DOHH2 (cell line): ENCODE measurements at regions not wholly inside any gene's neighbourhood (a gene's known extent, or its start where the extent isn't known, plus 50 kb on each side); places are given as distances from the start of the nearest gene placed in this dataset.

ENCODE experiments used
- H3F3A ChIP-seq: fragments of 200-600 bp; sonication (generic), shearing (Covaris generic); 2 replicates; pipeline ENCODE4 v1.6.0; 2016; ENCODE audit warnings: antibody characterized with exemption, mild to moderate bottlenecking; ENCODE audit not compliant: control insufficient read depth, insufficient read depth
- H3K27ac ChIP-seq: fragments of 200-600 bp; sonication (generic); 2 replicates; pipeline ENCODE4 v1.5.1; 2014; ENCODE audit warnings: low read depth, mild to moderate bottlenecking, low read length, moderate library complexity
- H3K27me3 ChIP-seq: fragments of 200-600 bp; sonication (generic); 2 replicates; pipeline ENCODE4 v1.6.1; 2014; ENCODE audit warnings: mild to moderate bottlenecking, low read length, mixed read lengths; ENCODE audit not compliant: control insufficient read depth
- H3K36me3 ChIP-seq: fragments of 200-600 bp; sonication (generic); 2 replicates; pipeline ENCODE4 v1.6.1; 2014; ENCODE audit warnings: mild to moderate bottlenecking, low read length, moderate library complexity, mixed read lengths; ENCODE audit not compliant: control insufficient read depth
- H3K4me1 ChIP-seq: fragments of 200-600 bp; sonication (generic); 2 replicates; pipeline ENCODE4 v1.6.1; 2014; ENCODE audit warnings: mild to moderate bottlenecking, low read length, mixed read lengths; ENCODE audit not compliant: control insufficient read depth
- H3K4me2 ChIP-seq: fragments of 200-600 bp; sonication (generic); 2 replicates; pipeline ENCODE4 v1.6.0; 2014; ENCODE audit warnings: mild to moderate bottlenecking, low read length, moderate library complexity
- H3K4me3 ChIP-seq: fragments of 200-600 bp; sonication (generic); 2 replicates; pipeline ENCODE4 v1.5.1; 2014; ENCODE audit warnings: mild to moderate bottlenecking, low read length, mixed read lengths
- H3K79me2 ChIP-seq: fragments of 200-600 bp; sonication (generic); 2 replicates; pipeline ENCODE4 v1.6.1; 2014; ENCODE audit warnings: mild to moderate bottlenecking, low read length, mixed read lengths; ENCODE audit not compliant: control insufficient read depth
- H3K9me2 ChIP-seq: fragments of 200-600 bp; sonication (generic); replicated peaks from 2 replicates; pipeline ENCODE4 v1.6.1; 2014; ENCODE audit warnings: mild to moderate bottlenecking, low read length, mixed read lengths; ENCODE audit not compliant: control insufficient read depth
- H3K9me3 ChIP-seq: fragments of 200-600 bp; sonication (generic); 2 replicates; pipeline ENCODE4 v1.6.1; 2014; ENCODE audit warnings: antibody characterized with exemption, low read length, mixed read lengths; ENCODE audit not compliant: control insufficient read depth, insufficient read depth
- H4K20me1 ChIP-seq: fragments of 200-600 bp; sonication (generic); 2 replicates; pipeline ENCODE4 v1.6.0; 2014; ENCODE audit warnings: low read depth, mild to moderate bottlenecking, antibody characterized with exemption, low read length, moderate library complexity; ENCODE audit not compliant: control insufficient read depth, insufficient read depth
- EZH2phosphoT487 ChIP-seq: fragments of 200-600 bp; sonication (generic); IDR thresholded peaks from 2 replicates; pipeline ENCODE4 v1.6.1; 2017; ENCODE audit warnings: borderline replicate concordance, mild to moderate bottlenecking, antibody characterized with exemption, low read length, moderate library complexity, mixed read lengths
- TF ChIP-seq, protein P1 (sequence below): fragments of 200-600 bp; sonication (generic); IDR thresholded peaks from one replicate; pipeline ENCODE4 v1.5.1; 2014; ENCODE audit warnings: antibody characterized with exemption, mild to moderate bottlenecking, low read depth, low read length; ENCODE audit not compliant: poor library complexity, severe bottlenecking

DNA sequence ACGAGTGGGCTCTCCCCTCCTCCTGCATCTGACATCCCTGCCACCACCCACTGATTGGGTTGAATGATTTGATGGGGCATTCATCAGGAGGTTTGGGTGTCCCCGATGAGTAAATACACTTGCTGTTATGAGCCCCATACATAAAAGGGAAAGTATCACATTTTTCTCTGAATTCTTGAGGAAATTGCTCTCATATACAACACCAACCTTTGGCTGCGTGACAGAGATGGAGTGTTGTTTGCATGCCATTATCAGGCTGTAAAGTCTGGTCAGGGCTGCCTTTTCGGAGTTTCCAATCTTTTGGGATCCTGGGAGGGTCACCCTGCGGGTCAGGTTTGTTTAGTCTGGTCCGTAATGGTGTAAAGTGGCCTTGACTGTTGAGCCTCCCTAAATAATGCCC, 227.9 kb upstream of the SPRED2 start:
- Histone ChIP-seq H3K9me2 (no peaks in the 10 kb centered on the region), H3K4me1 (no peaks in the 10 kb centered on the region), H3K4me3 (no peak overlapping the region), H3F3A (no peaks in the 10 kb centered on the region), H3K27me3 (peaks cover 13% of the 10 kb centered on the region), H3K36me3 (no peaks in the 10 kb centered on the region), H3K9me3 (no peaks in the 10 kb centered on the region), H3K79me2 (no peaks in the 10 kb centered on the region), H3K27ac (no peak overlapping the region), H3K4me2 (no peak overlapping the region), H4K20me1 (no peaks in the 10 kb centered on the region)
- TF ChIP-seq, protein P1, sequence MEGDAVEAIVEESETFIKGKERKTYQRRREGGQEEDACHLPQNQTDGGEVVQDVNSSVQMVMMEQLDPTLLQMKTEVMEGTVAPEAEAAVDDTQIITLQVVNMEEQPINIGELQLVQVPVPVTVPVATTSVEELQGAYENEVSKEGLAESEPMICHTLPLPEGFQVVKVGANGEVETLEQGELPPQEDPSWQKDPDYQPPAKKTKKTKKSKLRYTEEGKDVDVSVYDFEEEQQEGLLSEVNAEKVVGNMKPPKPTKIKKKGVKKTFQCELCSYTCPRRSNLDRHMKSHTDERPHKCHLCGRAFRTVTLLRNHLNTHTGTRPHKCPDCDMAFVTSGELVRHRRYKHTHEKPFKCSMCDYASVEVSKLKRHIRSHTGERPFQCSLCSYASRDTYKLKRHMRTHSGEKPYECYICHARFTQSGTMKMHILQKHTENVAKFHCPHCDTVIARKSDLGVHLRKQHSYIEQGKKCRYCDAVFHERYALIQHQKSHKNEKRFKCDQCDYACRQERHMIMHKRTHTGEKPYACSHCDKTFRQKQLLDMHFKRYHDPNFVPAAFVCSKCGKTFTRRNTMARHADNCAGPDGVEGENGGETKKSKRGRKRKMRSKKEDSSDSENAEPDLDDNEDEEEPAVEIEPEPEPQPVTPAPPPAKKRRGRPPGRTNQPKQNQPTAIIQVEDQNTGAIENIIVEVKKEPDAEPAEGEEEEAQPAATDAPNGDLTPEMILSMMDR: no peak
- TF ChIP-seq EZH2phosphoT487: no peak

- Histone ChIP-seq H4K20me1 (no peaks in the 10 kb centered on the region), H3K4me3 (no peak overlapping the region), H3F3A (no peaks in the 10 kb centered on the region), H3K27me3 (peaks cover 13% of the 10 kb centered on the region), H3K9me3 (no peaks in the 10 kb centered on the region), H3K36me3 (no peaks in the 10 kb centered on the region), H3K9me2 (no peaks in the 10 kb centered on the region), H3K27ac (no peak overlapping the region), H3K4me2 (no peak overlapping the region), H3K79me2 (no peaks in the 10 kb centered on the region), H3K4me1 (no peaks in the 10 kb centered on the region)
- TF ChIP-seq, protein P1: no peak
- no peak for TF ChIP-seq EZH2phosphoT487
Observed at GRCh38 chr2:65658881-65659280, 226.5 kb upstream of the SPRED2 start.

DNA sequence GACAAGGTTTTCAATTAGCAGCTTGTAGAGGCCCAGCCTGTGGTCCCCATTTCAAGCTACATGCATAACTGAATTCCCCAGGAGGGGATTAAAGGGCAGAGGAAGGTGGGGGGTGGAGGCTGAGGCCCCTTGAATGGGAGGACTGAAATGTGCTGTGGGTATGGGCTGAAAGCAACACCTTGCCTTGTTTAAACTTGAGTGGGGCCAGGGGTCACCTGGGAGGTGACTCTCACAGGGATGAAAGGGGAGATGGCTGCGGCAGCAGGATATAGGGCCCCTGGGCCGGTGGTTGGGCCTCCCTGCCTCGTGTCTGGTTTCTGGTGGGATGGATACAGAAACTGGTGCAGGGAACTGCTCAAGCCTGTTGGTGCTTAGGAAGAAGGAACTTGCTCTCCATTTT, 225.9 kb upstream of the SPRED2 start:
- Histone ChIP-seq H3K36me3 (no peaks in the 10 kb centered on the region), H3K4me1 (no peaks in the 10 kb centered on the region), H3K9me2 (no peaks in the 10 kb centered on the region), H3K79me2 (no peaks in the 10 kb centered on the region), H3K9me3 (no peaks in the 10 kb centered on the region), H3K27ac (no peak overlapping the region), H3K27me3 (peaks cover 13% of the 10 kb centered on the region), H4K20me1 (no peaks in the 10 kb centered on the region), H3K4me2 (no peak overlapping the region), H3K4me3 (no peak overlapping the region), H3F3A (no peaks in the 10 kb centered on the region)
- no peak for TF ChIP-seq EZH2phosphoT487
- TF ChIP-seq, protein P1: no peak
